HG03460 (cell line): ENCODE measurements at regions not wholly inside any gene's neighbourhood (a gene's known extent, or its start where the extent isn't known, plus 50 kb on each side); places are given as distances from the start of the nearest gene placed in this dataset.

Experiments used
- ATAC-seq: cut with Tn5 transposase; IDR thresholded peaks from one replicate; pipeline ENCODE4 v1.9.1; 2021; ENCODE audit not compliant: unreplicated experiment

- ATAC-seq = no peak
These were observed 61.2 kb upstream of the RPH3AL start for GRCh38 chr17:413706-414380.

- ATAC-seq = no peak
These were observed 60.4 kb upstream of the RPH3AL start for GRCh38 chr17:413016-413350.

GRCh38 chr17:412211-413015 lies 59.8 kb upstream of the RPH3AL start:
- no peak for ATAC-seq

- no peak for ATAC-seq
These were observed 59.0 kb upstream of the RPH3AL start for GRCh38 chr17:411421-412120.

- peak; percentile 12 for ATAC-seq
These were observed 58.2 kb upstream of the RPH3AL start for GRCh38 chr17:410543-411401.

GRCh38 chr17:409848-410542 lies 57.4 kb upstream of the RPH3AL start:
- ATAC-seq = peak; percentile 74

- ATAC-seq = no peak
These were observed 56.8 kb upstream of the RPH3AL start for GRCh38 chr17:409308-409847.

- ATAC-seq = no peak
These were observed 52.1 kb upstream of the RPH3AL start for GRCh38 chr17:404703-405102.
